H9 (cell line): ENCODE measurements at regions not wholly inside any gene's neighbourhood (a gene's known extent, or its start where the extent isn't known, plus 50 kb on each side); places are given as distances from the start of the nearest gene placed in this dataset.

Experiments used
- DNase-seq: peaks from one replicate; pipeline ENCODE4 v3.0.0-alpha.2; 2017
- H2AFZ ChIP-seq: one replicate; pipeline ENCODE4 v1.6.1; 2013; ENCODE audit warnings: mild to moderate bottlenecking, low read length, control low read depth, moderate library complexity
- H2AK5ac ChIP-seq: 2 replicates; pipeline ENCODE4 v1.6.1; 2013; ENCODE audit warnings: low read length, control low read depth, mixed read lengths; ENCODE audit not compliant: insufficient read length
- H2BK120ac ChIP-seq: one replicate; pipeline ENCODE4 v1.6.1; 2013; ENCODE audit warnings: low read depth, mild to moderate bottlenecking, low read length, control low read depth, inconsistent platforms; ENCODE audit not compliant: poor library complexity, severe bottlenecking
- H2BK12ac ChIP-seq: 2 replicates; pipeline ENCODE4 v1.6.1; 2013; ENCODE audit warnings: low read length, control low read depth, mixed read lengths, low read depth; ENCODE audit not compliant: insufficient read length
- H2BK15ac ChIP-seq: 2 replicates; pipeline ENCODE4 v1.6.1; 2013; ENCODE audit warnings: low read depth, low read length, control low read depth
- H2BK20ac ChIP-seq: one replicate; pipeline ENCODE4 v1.6.1; 2013; ENCODE audit warnings: low read depth, mild to moderate bottlenecking, low read length, control low read depth, inconsistent platforms; ENCODE audit not compliant: poor library complexity, severe bottlenecking
- H2BK5ac ChIP-seq: 2 replicates; pipeline ENCODE4 v1.6.1; 2013; ENCODE audit warnings: low read length, control low read depth, mixed read lengths; ENCODE audit not compliant: insufficient read length
- H3K14ac ChIP-seq: 2 replicates; pipeline ENCODE4 v1.6.1; 2013; ENCODE audit warnings: low read length, control low read depth; ENCODE audit not compliant: insufficient read depth
- H3K18ac ChIP-seq: 2 replicates; pipeline ENCODE4 v1.6.1; 2013; ENCODE audit warnings: low read depth, mild to moderate bottlenecking, mixed read lengths, low read length, control low read depth; ENCODE audit not compliant: insufficient read length
- H3K23ac ChIP-seq: 2 replicates; pipeline ENCODE4 v1.6.1; 2013; ENCODE audit warnings: low read length, control low read depth, mixed read lengths, low read depth; ENCODE audit not compliant: insufficient read length
- H3K23me2 ChIP-seq: 2 replicates; pipeline ENCODE4 v1.6.1; 2013; ENCODE audit warnings: low read depth, mild to moderate bottlenecking, mixed read lengths, low read length, control low read depth; ENCODE audit not compliant: insufficient read length, poor library complexity, severe bottlenecking
- H3K27ac ChIP-seq: 2 replicates; pipeline ENCODE4 v1.5.1; 2013; ENCODE audit warnings: low read length, control low read depth, mixed read lengths, low read depth; ENCODE audit not compliant: insufficient read length
- H3K27me3 ChIP-seq: 2 replicates; pipeline ENCODE4 v1.6.1; 2013; ENCODE audit warnings: low read length, control low read depth, inconsistent platforms; ENCODE audit not compliant: insufficient read depth
- H3K4ac ChIP-seq: 2 replicates; pipeline ENCODE4 v1.6.1; 2013; ENCODE audit warnings: low read depth, mild to moderate bottlenecking, control low read depth, inconsistent platforms, low read length, moderate library complexity
- H3K4me1 ChIP-seq: 2 replicates; pipeline ENCODE4 v1.6.1; 2013; ENCODE audit warnings: low read length, control low read depth, inconsistent platforms; ENCODE audit not compliant: insufficient read depth
- H3K4me2 ChIP-seq: 2 replicates; pipeline ENCODE4 v1.6.1; 2013; ENCODE audit warnings: low read length, control low read depth, mixed read lengths; ENCODE audit not compliant: insufficient read length, insufficient read depth
- H3K56ac ChIP-seq: 2 replicates; pipeline ENCODE4 v1.6.1; 2013; ENCODE audit warnings: low read depth, mild to moderate bottlenecking, mixed read lengths, low read length, control low read depth; ENCODE audit not compliant: insufficient read length
- H3K79me1 ChIP-seq: 2 replicates; pipeline ENCODE4 v1.6.1; 2013; ENCODE audit warnings: low read depth, mild to moderate bottlenecking, moderate library complexity, low read length, control low read depth, inconsistent platforms; ENCODE audit not compliant: insufficient read depth, poor library complexity, severe bottlenecking
- H3K79me2 ChIP-seq: 2 replicates; pipeline ENCODE4 v1.6.1; 2013; ENCODE audit warnings: low read length, control low read depth, inconsistent platforms; ENCODE audit not compliant: insufficient read depth
- H3K9ac ChIP-seq: 2 replicates; pipeline ENCODE4 v1.6.1; 2013; ENCODE audit warnings: low read length, control low read depth, mixed read lengths; ENCODE audit not compliant: insufficient read length; ENCODE audit errors: extremely low read depth
- H3K9me3 ChIP-seq: one replicate; pipeline ENCODE4 v1.6.1; 2013; ENCODE audit warnings: low read depth, low read length, inconsistent platforms; ENCODE audit not compliant: control insufficient read depth
- H3T11ph ChIP-seq: one replicate; pipeline ENCODE4 v1.6.1; 2013; ENCODE audit warnings: mild to moderate bottlenecking, low read length, control low read depth, inconsistent platforms
- H4K20me1 ChIP-seq: one replicate; pipeline ENCODE4 v1.6.1; 2013; ENCODE audit not compliant: control insufficient read depth, insufficient read length, insufficient read depth
- H4K5ac ChIP-seq: 2 replicates; pipeline ENCODE4 v1.6.1; 2013; ENCODE audit warnings: low read depth, mild to moderate bottlenecking, mixed read lengths, low read length, control low read depth; ENCODE audit not compliant: insufficient read length
- H4K8ac ChIP-seq: replicated peaks from 2 replicates; pipeline ENCODE4 v1.6.1; 2013; ENCODE audit warnings: low read length, control low read depth, mixed read lengths, low read depth; ENCODE audit not compliant: insufficient read length
- H4K91ac ChIP-seq: 2 replicates; pipeline ENCODE4 v1.6.1; 2013; ENCODE audit warnings: low read depth, mild to moderate bottlenecking, moderate library complexity, mixed read lengths, low read length, control low read depth; ENCODE audit not compliant: insufficient read length
- H3K27ac Mint-ChIP-seq, 3 experiments: 2 replicates in 2 of 3; 3 replicates in 1 of 3; pipeline ENCODE4 v1.8.0; 2020 to 2021; ENCODE audit warnings: mixed read lengths in 3 of 3, mild to moderate bottlenecking in 1 of 3, moderate library complexity in 1 of 3
- H3K27me3 Mint-ChIP-seq: 2 replicates; pipeline ENCODE4 v1.8.0; 2021; ENCODE audit warnings: low read depth, mild to moderate bottlenecking, moderate library complexity, mixed read lengths
- H3K36me3 Mint-ChIP-seq, 3 experiments: 2 replicates in 2 of 3; 3 replicates in 1 of 3; pipeline ENCODE4 v1.8.0; 2020 to 2021; ENCODE audit warnings: low read depth in 3 of 3, mixed read lengths in 3 of 3; ENCODE audit not compliant: insufficient read depth in 1 of 3
- H3K4me1 Mint-ChIP-seq, 2 experiments: 2 replicates each; pipeline ENCODE4 v1.8.0; 2020; ENCODE audit warnings: mixed read lengths in 2 of 2
- H3K4me3 Mint-ChIP-seq, 2 experiments: 2 replicates in 1 of 2; 3 replicates in 1 of 2; pipeline ENCODE4 v1.8.0; 2020 to 2021; ENCODE audit warnings: mild to moderate bottlenecking in 2 of 2, mixed read lengths in 2 of 2, moderate library complexity in 1 of 2
- H3K9me3 Mint-ChIP-seq, 2 experiments: 2 replicates in 1 of 2; 3 replicates in 1 of 2; pipeline ENCODE4 v1.8.0; 2020; ENCODE audit warnings: mild to moderate bottlenecking in 2 of 2, mixed read lengths in 2 of 2, moderate library complexity in 1 of 2
- WGBS: extraction: QIAGEN DNeasy Blood & Tissue Kit; methylation state at CpG from one replicate; pipeline ENCODE4 v1.1.7; 2013; ENCODE audit warnings: missing lambda C conversion rate, low lambda C conversion rate, mixed read lengths; ENCODE audit not compliant: insufficient read length; ENCODE audit errors: extremely low coverage; 5-methylcytosine and 5-hydroxymethylcytosine counted together
- TF ChIP-seq, protein P1 (sequence below): fragments of 200-600 bp; sonication (generic); conservative IDR thresholded peaks from 3 replicates; pipeline ENCODE4 v1.8.0; 2021; ENCODE audit warnings: antibody characterized with exemption, mild to moderate bottlenecking

DNA sequence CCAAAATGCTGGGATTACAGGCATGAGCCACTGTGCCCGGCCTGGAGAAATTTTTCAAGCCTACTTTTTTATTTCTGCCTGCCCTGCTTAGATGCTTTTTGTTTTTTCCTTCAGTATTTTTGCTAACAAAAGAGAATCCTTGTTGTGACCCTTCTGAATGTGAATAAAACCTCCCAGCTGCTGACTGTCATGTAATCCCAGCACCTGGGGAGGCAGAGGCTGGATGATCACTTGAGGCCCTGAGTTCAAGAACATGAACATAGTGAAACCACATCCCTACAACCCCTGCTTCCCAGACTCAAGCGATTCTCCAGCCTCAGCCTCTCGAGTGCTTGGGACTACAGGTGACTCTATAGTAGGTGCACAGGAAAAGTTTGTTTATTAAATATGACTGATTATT is 84.9 kb downstream of the SOX2 start:
- no peak overlapping the region for H3K56ac ChIP-seq
- H4K91ac ChIP-seq: no peak overlapping the region
- no peak overlapping the region for H3K27ac ChIP-seq
- H3K9me3 ChIP-seq: no peaks in the 10 kb centered on the region
- no peaks in the 10 kb centered on the region for H3K79me1 ChIP-seq
- no peak overlapping the region for H3K9ac ChIP-seq
- no peaks in the 10 kb centered on the region for H4K20me1 ChIP-seq
- H3K18ac ChIP-seq: no peak overlapping the region
- Mint-ChIP-seq H3K4me1 (peaks cover 35 to 41% of the 10 kb centered on the region in 2 experiments), H3K27ac (peak overlapping the region; percentile 27 to 95 (median 89)), H3K36me3 (no peaks in the 10 kb centered on the region), H3K4me3 (no peak overlapping the region), H3K27me3 (no peaks in the 10 kb centered on the region), H3K9me3 (no peaks in the 10 kb centered on the region)
- H2AFZ ChIP-seq: no peak overlapping the region
- H3T11ph ChIP-seq: no peak overlapping the region
- no peak overlapping the region for H3K4ac ChIP-seq
- no peak overlapping the region for H2BK120ac ChIP-seq
- no peak overlapping the region for H3K4me2 ChIP-seq
- no peak overlapping the region for H3K23ac ChIP-seq
- H4K5ac ChIP-seq: no peak overlapping the region
- TF ChIP-seq, protein P1, sequence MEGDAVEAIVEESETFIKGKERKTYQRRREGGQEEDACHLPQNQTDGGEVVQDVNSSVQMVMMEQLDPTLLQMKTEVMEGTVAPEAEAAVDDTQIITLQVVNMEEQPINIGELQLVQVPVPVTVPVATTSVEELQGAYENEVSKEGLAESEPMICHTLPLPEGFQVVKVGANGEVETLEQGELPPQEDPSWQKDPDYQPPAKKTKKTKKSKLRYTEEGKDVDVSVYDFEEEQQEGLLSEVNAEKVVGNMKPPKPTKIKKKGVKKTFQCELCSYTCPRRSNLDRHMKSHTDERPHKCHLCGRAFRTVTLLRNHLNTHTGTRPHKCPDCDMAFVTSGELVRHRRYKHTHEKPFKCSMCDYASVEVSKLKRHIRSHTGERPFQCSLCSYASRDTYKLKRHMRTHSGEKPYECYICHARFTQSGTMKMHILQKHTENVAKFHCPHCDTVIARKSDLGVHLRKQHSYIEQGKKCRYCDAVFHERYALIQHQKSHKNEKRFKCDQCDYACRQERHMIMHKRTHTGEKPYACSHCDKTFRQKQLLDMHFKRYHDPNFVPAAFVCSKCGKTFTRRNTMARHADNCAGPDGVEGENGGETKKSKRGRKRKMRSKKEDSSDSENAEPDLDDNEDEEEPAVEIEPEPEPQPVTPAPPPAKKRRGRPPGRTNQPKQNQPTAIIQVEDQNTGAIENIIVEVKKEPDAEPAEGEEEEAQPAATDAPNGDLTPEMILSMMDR: no peak
- H2BK12ac ChIP-seq: no peak overlapping the region
- no peak overlapping the region for H2BK5ac ChIP-seq
- H2AK5ac ChIP-seq: no peak overlapping the region
- H2BK20ac ChIP-seq: no peak overlapping the region
- H2BK15ac ChIP-seq: no peak overlapping the region
- peak; percentile 41 for DNase-seq
- no CpG with 5 or more reads among the region's 3 CpGs for WGBS
- H3K79me2 ChIP-seq: no peaks in the 10 kb centered on the region
- no peaks in the 10 kb centered on the region for H3K23me2 ChIP-seq
- peaks cover 8% of the 10 kb centered on the region; the same call in 1 of the 2 replicates for H3K4me1 ChIP-seq
- H3K14ac ChIP-seq: no peak overlapping the region
- H3K27me3 ChIP-seq: no peaks in the 10 kb centered on the region
- no peak overlapping the region for H4K8ac ChIP-seq
